OCI-LY7 (cell line): ENCODE measurements at regions not wholly inside any gene's neighbourhood (a gene's known extent, or its start where the extent isn't known, plus 50 kb on each side); places are given as distances from the start of the nearest gene placed in this dataset.

Experiments used
- BruUV-seq: library from RNA; stranded (reverse); fragments of 400-500 nt; replicated peaks from 2 replicates; lab custom pipeline; 2021; lab: Mats Ljungman, UMichigan
- CTCF ChIA-PET: fragments of 300-600 bp; sonication (Branson Sonifier 250); formaldehyde crosslinking; loops from one replicate; lab custom pipeline; 2022; ENCODE audit warnings: antibody characterized with exemption; ENCODE audit not compliant: unreplicated experiment; lab: Charles Lee
- POLR2A ChIA-PET: fragments of 300-600 bp; sonication (Branson Sonifier 250); formaldehyde crosslinking; loops from one replicate; lab custom pipeline; 2022; ENCODE audit warnings: antibody characterized with exemption; lab: Charles Lee
- DNase-seq: peaks from one replicate; pipeline ENCODE4 v3.0.0-alpha.2; 2015; ENCODE audit warnings: low spot score
- H2AFZ ChIP-seq: fragments of 200-600 bp; sonication (generic), shearing (Covaris generic); 2 replicates; pipeline ENCODE4 v1.6.1; 2014; ENCODE audit warnings: mild to moderate bottlenecking, antibody characterized with exemption, low read length, moderate library complexity
- H3K27ac ChIP-seq: fragments of 200-600 bp; sonication (generic); 2 replicates; pipeline ENCODE4 v1.5.1; 2014; ENCODE audit warnings: mixed run types, low read depth, mild to moderate bottlenecking, moderate library complexity, low read length, inconsistent platforms; ENCODE audit not compliant: poor library complexity, severe bottlenecking
- H3K36me3 ChIP-seq: fragments of 200-600 bp; sonication (generic); 2 replicates; pipeline ENCODE4 v1.6.1; 2014; ENCODE audit warnings: mild to moderate bottlenecking, antibody characterized with exemption, low read length, moderate library complexity, mixed read lengths; ENCODE audit not compliant: insufficient read depth
- H3K4me1 ChIP-seq: fragments of 200-600 bp; sonication (generic); 2 replicates; pipeline ENCODE4 v1.5.1; 2014; ENCODE audit warnings: mild to moderate bottlenecking, low read length; ENCODE audit not compliant: insufficient read depth, poor library complexity, severe bottlenecking
- H3K4me2 ChIP-seq: fragments of 200-600 bp; sonication (generic); 2 replicates; pipeline ENCODE4 v1.6.1; 2014; ENCODE audit warnings: mild to moderate bottlenecking, low read length
- H3K4me3 ChIP-seq: fragments of 200-600 bp; sonication (generic); 2 replicates; pipeline ENCODE4 v1.5.1; 2014; ENCODE audit warnings: mild to moderate bottlenecking, low read depth, low read length; ENCODE audit not compliant: poor library complexity, severe bottlenecking
- H3K79me2 ChIP-seq: fragments of 200-600 bp; sonication (generic); 2 replicates; pipeline ENCODE4 v1.6.1; 2016; ENCODE audit warnings: low read depth, mild to moderate bottlenecking, low read length, moderate library complexity, mixed read lengths; ENCODE audit not compliant: insufficient read depth
- H3K9me2 ChIP-seq: fragments of 200-600 bp; sonication (generic); 2 replicates; pipeline ENCODE4 v1.6.1; 2016; ENCODE audit warnings: mild to moderate bottlenecking, low read length, mixed read lengths; ENCODE audit not compliant: insufficient read depth
- H3K9me3 ChIP-seq: fragments of 200-600 bp; sonication (generic); 2 replicates; pipeline ENCODE4 v1.6.1; 2014; ENCODE audit warnings: mild to moderate bottlenecking, mixed run types, low read length, mixed read lengths
- H4K20me1 ChIP-seq: fragments of 200-600 bp; sonication (generic); 2 replicates; pipeline ENCODE4 v1.6.1; 2014; ENCODE audit warnings: mild to moderate bottlenecking, antibody characterized with exemption, low read length, moderate library complexity, mixed read lengths; ENCODE audit not compliant: insufficient read depth
- EZH2phosphoT487 ChIP-seq: fragments of 200-600 bp; sonication (generic); IDR thresholded peaks from 2 replicates; pipeline ENCODE4 v1.6.1; 2018; ENCODE audit warnings: low read depth, borderline replicate concordance, mild to moderate bottlenecking, mixed run types, antibody characterized with exemption, low read length, moderate library complexity, mixed read lengths
- intact Hi-C: fragments of 100-400 bp; cut with micrococcal nuclease; formaldehyde crosslinking; loops from one replicate; pipeline ENCODE4 v1.10.0; 2022; ENCODE audit not compliant: unreplicated experiment
- TF ChIP-seq, protein P1 (sequence below): fragments of 200-600 bp; sonication (generic); conservative IDR thresholded peaks from 2 replicates; pipeline ENCODE4 v1.5.1; 2014; ENCODE audit warnings: mild to moderate bottlenecking, antibody characterized with exemption, low read length, moderate library complexity, mixed read lengths

GRCh38 chr5:148708854-148709253 is 54.5 kb upstream of the HTR4 start:
- no peak for DNase-seq
- intact Hi-C loops, result no loop called here

DNA sequence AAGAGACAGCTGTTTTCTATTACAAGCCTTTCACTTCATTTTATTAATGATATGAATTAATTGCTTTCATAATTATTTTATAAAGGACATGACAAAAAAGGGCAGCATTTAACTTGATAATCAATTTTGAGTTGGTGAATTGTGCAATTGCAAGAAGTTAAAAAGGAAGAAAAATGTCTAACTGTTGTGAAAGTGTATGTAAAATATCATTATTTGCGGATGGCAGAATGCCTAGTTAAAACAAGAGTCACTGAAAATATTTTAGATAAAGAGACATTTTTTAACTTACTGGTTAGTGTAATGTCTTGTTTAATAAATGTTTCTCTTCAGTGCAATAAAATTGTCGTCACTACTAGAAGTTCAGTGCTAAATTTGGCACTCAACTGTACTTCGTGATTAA is 57.6 kb upstream of the HTR4 start:
- Histone ChIP-seq H4K20me1 (no peaks in the 10 kb centered on the region), H2AFZ (no peak overlapping the region), H3K4me3 (no peak overlapping the region), H3K4me1 (no peaks in the 10 kb centered on the region), H3K36me3 (no peaks in the 10 kb centered on the region), H3K79me2 (no peaks in the 10 kb centered on the region), H3K27ac (no peak overlapping the region), H3K9me2 (no peaks in the 10 kb centered on the region), H3K4me2 (no peak overlapping the region), H3K9me3 (no peaks in the 10 kb centered on the region)
- ChIA-PET CTCF (no interaction called here), POLR2A (no interaction called here)
- no TSS peak for BruUV-seq
- intact Hi-C loops, result no loop called here
- DNase-seq, result no peak
- TF ChIP-seq, protein P1, sequence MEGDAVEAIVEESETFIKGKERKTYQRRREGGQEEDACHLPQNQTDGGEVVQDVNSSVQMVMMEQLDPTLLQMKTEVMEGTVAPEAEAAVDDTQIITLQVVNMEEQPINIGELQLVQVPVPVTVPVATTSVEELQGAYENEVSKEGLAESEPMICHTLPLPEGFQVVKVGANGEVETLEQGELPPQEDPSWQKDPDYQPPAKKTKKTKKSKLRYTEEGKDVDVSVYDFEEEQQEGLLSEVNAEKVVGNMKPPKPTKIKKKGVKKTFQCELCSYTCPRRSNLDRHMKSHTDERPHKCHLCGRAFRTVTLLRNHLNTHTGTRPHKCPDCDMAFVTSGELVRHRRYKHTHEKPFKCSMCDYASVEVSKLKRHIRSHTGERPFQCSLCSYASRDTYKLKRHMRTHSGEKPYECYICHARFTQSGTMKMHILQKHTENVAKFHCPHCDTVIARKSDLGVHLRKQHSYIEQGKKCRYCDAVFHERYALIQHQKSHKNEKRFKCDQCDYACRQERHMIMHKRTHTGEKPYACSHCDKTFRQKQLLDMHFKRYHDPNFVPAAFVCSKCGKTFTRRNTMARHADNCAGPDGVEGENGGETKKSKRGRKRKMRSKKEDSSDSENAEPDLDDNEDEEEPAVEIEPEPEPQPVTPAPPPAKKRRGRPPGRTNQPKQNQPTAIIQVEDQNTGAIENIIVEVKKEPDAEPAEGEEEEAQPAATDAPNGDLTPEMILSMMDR, result no peak
- TF ChIP-seq EZH2phosphoT487, result no peak

More at GRCh38 chr5:148708854-148709253, 54.5 kb upstream of the HTR4 start:
- ChIA-PET CTCF (no interaction called here), POLR2A (no interaction called here)
- Histone ChIP-seq H3K4me2 (no peak overlapping the region), H2AFZ (no peak overlapping the region), H3K27ac (no peak overlapping the region), H3K9me2 (no peaks in the 10 kb centered on the region), H3K79me2 (no peaks in the 10 kb centered on the region), H3K9me3 (no peaks in the 10 kb centered on the region), H3K36me3 (no peaks in the 10 kb centered on the region), H3K4me1 (no peaks in the 10 kb centered on the region), H3K4me3 (no peak overlapping the region), H4K20me1 (no peaks in the 10 kb centered on the region)
- no TSS peak for BruUV-seq
- no peak for TF ChIP-seq EZH2phosphoT487
- TF ChIP-seq, protein P1, result no peak

DNA sequence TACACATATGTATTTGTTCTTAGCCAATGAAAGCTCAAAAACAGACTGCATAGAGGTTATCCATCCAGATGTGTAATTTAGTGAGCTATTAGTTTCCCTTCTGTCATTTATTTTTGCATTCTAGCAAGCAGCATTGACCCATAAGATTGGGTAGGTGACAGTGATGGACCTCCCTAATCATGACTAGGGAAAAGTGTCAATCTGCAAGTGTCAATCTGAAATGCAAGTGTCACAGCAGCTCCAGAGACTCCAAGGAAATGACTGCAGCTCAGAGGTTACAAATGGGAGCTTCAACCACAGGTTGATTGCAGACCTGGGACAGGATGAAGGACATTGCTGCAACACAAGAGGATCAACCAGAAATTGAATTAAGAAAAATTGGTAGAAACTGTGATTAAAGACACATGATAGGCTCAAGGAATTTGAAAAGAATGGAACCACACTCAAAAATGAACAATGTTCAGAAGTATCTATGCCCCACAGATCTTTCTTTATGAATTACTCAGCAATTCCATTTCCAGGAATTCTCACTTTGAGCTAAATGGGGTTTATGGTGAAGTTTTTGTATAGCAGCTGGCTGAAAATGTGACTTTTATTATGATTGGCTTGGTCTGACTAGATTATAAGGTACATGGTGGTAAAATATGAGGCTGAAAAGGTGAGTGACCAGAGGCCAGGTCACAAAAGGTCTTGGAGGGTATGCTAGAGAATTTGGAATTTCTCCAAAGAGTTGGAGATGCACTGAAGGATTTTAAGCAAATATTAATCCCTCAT is 59.6 kb upstream of the HTR4 start:
- H3K4me1 ChIP-seq, result no peaks in the 10 kb centered on the region
- CTCF ChIA-PET, result interaction anchor here (1.5 kb wide), 1 partner anchor 17 kb away, joined by 4 read pairs; no protein-coding TSS in a partner anchor
- H3K9me3 ChIP-seq, result no peaks in the 10 kb centered on the region
- no TSS peak for BruUV-seq
- H3K4me3 ChIP-seq, result no peak overlapping the region
- no peaks in the 10 kb centered on the region for H3K9me2 ChIP-seq
- H3K36me3 ChIP-seq, result no peaks in the 10 kb centered on the region
- no peak for DNase-seq
- no peaks in the 10 kb centered on the region for H4K20me1 ChIP-seq
- H3K27ac ChIP-seq, result no peak overlapping the region
- TF ChIP-seq EZH2phosphoT487, result no peak
- TF ChIP-seq, protein P1, result no peak
- H2AFZ ChIP-seq, result no peak overlapping the region
- no peak overlapping the region for H3K4me2 ChIP-seq
- POLR2A ChIA-PET, result no interaction called here
- intact Hi-C loops, result no loop called here
- H3K79me2 ChIP-seq, result no peaks in the 10 kb centered on the region
